ENCODE measurements at regions not wholly inside any gene's neighbourhood (a gene's known extent, or its start where the extent isn't known, plus 50 kb on each side); places are given as distances from the start of the nearest gene placed in this dataset.

DNA sequence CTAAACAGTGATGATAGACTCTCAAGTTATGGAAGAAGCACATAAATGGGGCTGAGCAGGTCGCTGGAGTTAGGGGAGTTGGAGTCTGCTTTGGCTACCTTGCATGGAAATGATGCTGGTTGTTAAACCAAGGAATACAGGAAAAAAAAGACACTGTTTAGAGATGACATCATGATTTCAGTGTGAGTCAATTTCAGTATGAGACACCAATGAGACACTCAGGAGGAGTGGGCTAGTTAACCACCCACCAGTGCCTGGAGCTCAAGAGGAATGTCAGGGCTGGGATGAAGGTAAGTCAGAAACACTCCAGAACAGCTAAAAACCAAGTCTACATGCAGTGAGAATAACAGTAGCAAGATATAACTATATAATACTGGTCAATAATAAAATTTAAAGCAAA, 303.6 kb downstream of the SOX11 start:
- CTCF ChIA-PET: no interaction called here

DNA sequence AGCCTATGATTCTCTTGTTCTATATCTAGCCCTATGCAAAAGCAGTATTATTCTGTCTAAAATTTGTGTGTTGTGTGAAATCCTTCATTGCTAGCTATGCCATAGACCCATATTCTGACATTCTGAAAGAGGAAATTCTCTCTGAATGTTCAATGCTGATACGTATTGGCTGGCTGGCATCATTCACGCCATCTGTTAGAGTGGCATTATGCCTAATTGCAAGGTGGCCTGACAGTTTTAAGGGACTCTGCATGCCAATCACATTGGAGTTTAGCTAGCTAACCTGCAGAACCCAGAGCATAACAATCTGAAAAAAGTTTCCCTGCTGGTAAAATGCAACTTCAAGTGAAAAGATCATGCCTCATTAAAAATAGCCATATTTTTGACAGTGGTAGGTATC, 316.0 kb downstream of the SOX11 start:
- DNase-seq: no peak
- Mint-ChIP-seq H3K9me3 (peaks cover 3% of the 10 kb centered on the region), H3K36me3 (ENCODE audit: low read depth) (no peaks in the 10 kb centered on the region), H3K27ac (no peak overlapping the region), H3K4me1 (ENCODE audit: low read depth) (no peaks in the 10 kb centered on the region), H3K27me3 (ENCODE audit: low read depth) (no peaks in the 10 kb centered on the region), H3K4me3 (no peak overlapping the region)
- CTCF ChIA-PET: no interaction called here
- intact Hi-C loops (cut with micrococcal nuclease): no loop called here

More for the DNA sequence above, 303.6 kb downstream of the SOX11 start:
- intact Hi-C loops (cut with micrococcal nuclease): no loop called here
- H3K4me1 Mint-ChIP-seq (ENCODE audit: low read depth): no peaks in the 10 kb centered on the region
- H3K9me3 Mint-ChIP-seq: no peaks in the 10 kb centered on the region
- no peaks in the 10 kb centered on the region for H3K27me3 Mint-ChIP-seq (ENCODE audit: low read depth)
- no peak for DNase-seq
- H3K27ac Mint-ChIP-seq: no peak overlapping the region
- H3K36me3 Mint-ChIP-seq (ENCODE audit: low read depth): no peaks in the 10 kb centered on the region
- no peak overlapping the region for H3K4me3 Mint-ChIP-seq

DNA sequence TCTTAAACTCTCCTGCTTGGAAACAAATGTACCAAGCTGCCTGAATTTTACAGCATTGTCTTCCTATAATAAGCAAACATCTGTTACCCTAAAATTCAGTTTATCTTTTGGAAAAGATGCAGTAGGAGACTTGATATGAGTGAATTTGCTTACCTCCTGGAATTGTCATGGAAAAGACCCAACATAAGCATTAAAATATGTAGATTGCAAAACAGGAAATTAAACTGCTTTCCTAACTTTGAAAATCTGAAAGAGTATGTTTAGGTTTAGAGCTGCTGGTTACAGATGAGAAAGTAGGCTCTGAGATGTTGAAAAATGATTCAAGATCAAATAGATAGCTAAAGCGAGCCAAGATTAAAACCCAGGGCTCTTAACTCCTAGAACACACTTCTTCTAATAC, 316.5 kb downstream of the SOX11 start:
- Mint-ChIP-seq H3K9me3 (peaks cover 1% of the 10 kb centered on the region), H3K27ac (no peak overlapping the region), H3K4me1 (ENCODE audit: low read depth) (no peaks in the 10 kb centered on the region), H3K4me3 (no peak overlapping the region), H3K36me3 (ENCODE audit: low read depth) (no peaks in the 10 kb centered on the region), H3K27me3 (ENCODE audit: low read depth) (no peaks in the 10 kb centered on the region)
- intact Hi-C loops (cut with micrococcal nuclease): no loop called here
- DNase-seq: no peak
- CTCF ChIA-PET: interaction anchor here (0.6 kb wide), 1 partner anchor 332 kb away, joined by 3 read pairs; no protein-coding TSS in a partner anchor

DNA sequence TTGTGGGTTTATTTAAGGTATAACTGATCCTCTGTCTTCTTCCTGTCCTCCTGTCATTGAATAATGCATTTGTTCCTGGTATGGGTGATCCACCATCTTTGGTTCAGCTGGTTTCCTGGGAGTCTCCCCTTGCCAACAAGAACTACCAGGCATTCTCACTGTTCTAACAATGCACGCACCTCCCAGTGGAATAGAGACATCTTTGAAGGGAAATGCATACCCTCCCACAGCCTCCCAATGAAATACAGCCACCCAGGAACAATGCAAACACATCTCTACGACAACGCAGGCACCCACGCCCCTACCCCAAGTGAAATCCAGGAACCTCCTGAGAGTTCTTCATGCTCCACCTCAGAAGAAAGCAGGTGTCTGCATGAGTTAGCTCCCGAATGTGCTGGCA, 318.0 kb downstream of the SOX11 start:
- CTCF ChIA-PET: no interaction called here
- intact Hi-C loops (cut with micrococcal nuclease): no loop called here
- DNase-seq: no peak
- Mint-ChIP-seq H3K9me3 (peaks cover 1% of the 10 kb centered on the region), H3K36me3 (ENCODE audit: low read depth) (no peaks in the 10 kb centered on the region), H3K27me3 (ENCODE audit: low read depth) (no peaks in the 10 kb centered on the region), H3K27ac (no peak overlapping the region), H3K4me3 (no peak overlapping the region), H3K4me1 (ENCODE audit: low read depth) (no peaks in the 10 kb centered on the region)

DNA sequence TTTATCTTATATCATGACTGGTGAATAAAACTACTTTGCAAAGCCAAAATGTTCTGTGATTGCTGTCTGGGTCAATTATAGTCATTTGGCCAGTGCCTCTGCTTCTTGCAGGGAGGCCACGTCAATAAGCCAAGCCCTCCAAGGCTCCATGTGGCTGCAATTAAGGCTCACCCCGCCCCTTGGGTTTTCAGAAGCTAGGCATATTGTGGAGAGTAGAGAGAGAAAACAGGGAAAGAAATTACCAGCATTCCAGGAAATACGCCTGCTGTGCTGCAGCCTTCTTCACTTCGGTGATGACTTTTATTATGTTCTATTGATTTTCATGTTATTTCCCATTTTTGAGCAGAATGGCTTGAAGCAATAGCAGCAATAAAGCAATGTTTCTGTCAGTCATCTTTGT, 319.7 kb downstream of the SOX11 start:
- H3K36me3 Mint-ChIP-seq (ENCODE audit: low read depth): no peaks in the 10 kb centered on the region
- no peak overlapping the region for H3K4me3 Mint-ChIP-seq
- no peaks in the 10 kb centered on the region for H3K27me3 Mint-ChIP-seq (ENCODE audit: low read depth)
- intact Hi-C loops (cut with micrococcal nuclease): no loop called here
- H3K27ac Mint-ChIP-seq: no peak overlapping the region
- H3K9me3 Mint-ChIP-seq: peaks cover 1% of the 10 kb centered on the region
- CTCF ChIA-PET: no interaction called here
- DNase-seq: no peak
- H3K4me1 Mint-ChIP-seq (ENCODE audit: low read depth): no peaks in the 10 kb centered on the region

DNA sequence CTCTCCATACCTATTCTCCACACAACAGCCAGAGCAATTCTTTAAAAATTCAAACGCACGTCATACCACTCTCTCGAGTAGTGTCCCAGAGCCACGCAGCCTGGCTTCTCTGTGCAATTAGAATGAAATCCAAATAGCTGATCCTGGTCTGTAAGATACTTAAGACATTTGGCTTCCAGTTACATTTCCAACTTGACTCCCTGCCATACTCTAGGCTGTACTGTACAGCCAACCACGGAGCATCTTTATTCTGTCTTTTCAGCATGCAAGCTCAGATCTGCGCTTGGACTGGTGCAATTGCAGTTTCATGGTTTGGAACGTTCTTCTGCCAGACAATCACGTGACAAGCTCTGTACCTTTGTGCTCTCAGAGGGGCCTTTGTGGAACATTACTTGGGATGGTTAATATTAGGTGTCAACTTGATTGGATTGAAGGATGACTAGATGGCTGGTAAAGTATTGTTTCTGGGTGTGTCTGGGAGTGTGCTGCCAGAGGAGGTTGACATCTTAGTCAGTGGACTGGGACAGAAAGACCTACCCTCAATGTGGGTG, 325.6 kb downstream of the SOX11 start:
- Mint-ChIP-seq H3K4me1 (ENCODE audit: low read depth) (no peaks in the 10 kb centered on the region), H3K27me3 (ENCODE audit: low read depth) (peaks cover 6% of the 10 kb centered on the region), H3K4me3 (no peak overlapping the region), H3K9me3 (peaks cover 1% of the 10 kb centered on the region), H3K27ac (no peak overlapping the region), H3K36me3 (ENCODE audit: low read depth) (no peaks in the 10 kb centered on the region)
- intact Hi-C loops (cut with micrococcal nuclease): no loop called here
- CTCF ChIA-PET: no interaction called here
- DNase-seq: no peak

DNA sequence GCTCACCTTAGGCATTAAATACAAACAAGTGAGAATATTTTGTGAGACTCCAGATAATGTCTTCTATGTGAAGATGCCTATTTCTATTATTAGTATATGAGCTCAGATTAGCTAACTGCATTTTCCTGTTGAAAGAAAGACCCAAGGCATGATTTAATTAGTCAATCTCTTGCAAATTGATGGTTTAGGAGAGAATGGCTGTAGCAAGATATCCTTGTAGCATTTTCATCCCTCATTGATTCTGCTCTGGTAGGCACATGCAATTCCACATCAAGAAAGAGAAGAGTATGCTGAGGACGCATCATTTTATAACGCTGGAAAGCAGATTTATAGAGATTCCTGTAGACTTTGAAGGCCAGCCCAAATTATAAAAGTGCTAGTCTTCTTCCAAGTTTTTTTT, 332.0 kb downstream of the SOX11 start:
- Mint-ChIP-seq H3K36me3 (ENCODE audit: low read depth) (no peaks in the 10 kb centered on the region), H3K27ac (no peak overlapping the region), H3K27me3 (ENCODE audit: low read depth) (no peaks in the 10 kb centered on the region), H3K9me3 (peaks cover 3% of the 10 kb centered on the region), H3K4me1 (ENCODE audit: low read depth) (no peaks in the 10 kb centered on the region), H3K4me3 (no peak overlapping the region)
- intact Hi-C loops (cut with micrococcal nuclease): no loop called here
- no peak for DNase-seq
- CTCF ChIA-PET: no interaction called here

DNA sequence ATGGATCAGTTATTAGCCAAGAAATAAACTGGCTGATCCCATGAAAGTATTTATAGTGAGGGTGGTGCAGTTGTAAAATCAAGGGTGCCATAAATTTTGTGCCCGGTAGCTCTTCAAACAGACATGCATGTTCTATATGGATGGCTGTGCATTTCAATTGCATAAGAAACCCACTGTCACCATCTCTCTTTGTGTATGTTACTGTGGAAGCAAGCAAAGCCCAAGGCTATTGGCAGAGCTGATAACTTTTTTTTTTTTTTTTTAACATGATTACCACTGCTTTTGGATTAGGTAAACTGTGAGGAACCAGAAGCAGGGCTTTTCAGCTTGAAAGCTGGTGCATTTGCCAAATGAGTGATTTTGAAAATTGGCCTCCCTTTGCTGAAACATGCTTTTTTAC, 332.6 kb downstream of the SOX11 start:
- no peaks in the 10 kb centered on the region for H3K36me3 Mint-ChIP-seq (ENCODE audit: low read depth)
- no peaks in the 10 kb centered on the region for H3K27me3 Mint-ChIP-seq (ENCODE audit: low read depth)
- no peak for DNase-seq
- H3K4me1 Mint-ChIP-seq (ENCODE audit: low read depth): no peaks in the 10 kb centered on the region
- H3K9me3 Mint-ChIP-seq: peaks cover 3% of the 10 kb centered on the region
- CTCF ChIA-PET: no interaction called here
- intact Hi-C loops (cut with micrococcal nuclease): no loop called here
- no peak overlapping the region for H3K27ac Mint-ChIP-seq
- no peak overlapping the region for H3K4me3 Mint-ChIP-seq

DNA sequence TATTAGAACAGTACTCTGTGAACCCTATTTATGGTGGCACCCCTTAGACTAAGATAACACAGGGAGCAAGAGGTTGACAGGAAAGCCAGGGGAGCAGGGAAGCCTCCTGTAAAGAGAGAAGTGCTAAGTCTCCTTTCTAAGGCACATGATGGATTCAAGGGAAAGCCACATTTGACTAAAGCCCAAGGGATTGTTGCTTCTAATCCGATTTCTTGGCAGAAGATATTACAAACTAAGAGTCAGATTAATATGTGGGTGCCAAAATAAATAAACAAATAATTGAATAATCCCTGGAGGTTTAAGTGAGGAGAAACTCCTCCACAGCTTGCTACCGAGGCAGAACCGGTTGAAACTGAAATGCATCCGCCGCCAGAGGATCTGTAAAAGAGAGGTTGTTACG, 333.2 kb downstream of the SOX11 start:
- Mint-ChIP-seq H3K9me3 (peaks cover 3% of the 10 kb centered on the region), H3K27ac (no peak overlapping the region), H3K36me3 (ENCODE audit: low read depth) (no peaks in the 10 kb centered on the region), H3K27me3 (ENCODE audit: low read depth) (no peaks in the 10 kb centered on the region), H3K4me1 (ENCODE audit: low read depth) (no peaks in the 10 kb centered on the region), H3K4me3 (no peak overlapping the region)
- intact Hi-C loops (cut with micrococcal nuclease): no loop called here
- CTCF ChIA-PET: no interaction called here
- no peak for DNase-seq

DNA sequence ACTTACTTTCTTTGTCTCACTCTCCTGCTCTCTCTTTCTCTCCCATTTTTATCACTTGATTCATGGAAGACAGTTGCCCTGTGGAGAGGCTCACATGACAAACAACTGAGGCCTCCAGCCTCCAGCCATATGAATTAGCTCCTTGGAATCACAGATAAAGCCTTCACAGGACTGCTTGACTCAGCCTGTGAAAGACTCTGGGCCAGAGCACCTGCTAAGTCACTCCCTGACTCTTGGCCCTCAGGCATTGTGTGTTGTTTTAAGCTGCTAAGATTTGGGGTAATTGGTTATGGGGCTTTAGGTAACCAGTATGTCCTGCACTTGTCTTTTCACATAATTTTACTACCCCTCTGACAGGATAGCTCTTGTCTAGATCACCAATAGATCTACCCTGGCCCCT, 334.9 kb downstream of the SOX11 start:
- Mint-ChIP-seq H3K27me3 (ENCODE audit: low read depth) (no peaks in the 10 kb centered on the region), H3K9me3 (peaks cover 3% of the 10 kb centered on the region)
- CTCF ChIA-PET: no interaction called here

DNA sequence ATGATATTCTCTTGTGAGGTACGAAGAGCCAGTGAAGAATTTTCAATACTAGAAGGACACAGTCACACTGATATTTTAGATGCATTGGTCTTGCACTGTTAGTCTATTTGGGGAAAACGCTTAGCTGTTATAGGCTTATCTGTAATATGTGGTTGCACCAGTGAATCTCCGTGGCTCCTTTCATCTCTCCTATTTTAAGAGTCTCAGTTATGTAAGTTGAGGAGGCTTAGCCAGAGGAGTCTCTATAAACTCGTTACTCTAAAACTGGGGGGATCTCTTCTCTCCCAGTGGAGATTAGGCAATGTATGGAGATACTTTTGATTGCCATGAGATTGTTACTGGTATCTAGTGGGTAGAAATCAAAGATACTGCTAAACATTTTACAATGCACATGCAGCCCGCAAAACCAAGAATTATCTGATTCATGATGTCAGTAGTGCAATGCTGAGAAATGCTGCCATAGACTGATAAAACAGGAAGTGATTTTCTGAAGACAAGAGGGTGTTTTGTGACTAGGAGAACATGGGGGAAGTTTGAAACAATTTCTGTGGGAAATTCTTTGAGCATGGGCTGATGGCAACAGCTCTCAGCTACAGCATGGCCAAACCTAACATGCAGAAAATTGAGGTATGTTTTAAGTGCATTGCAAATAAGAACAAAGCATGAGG, 339.1 kb downstream of the SOX11 start:
- peaks cover 3% of the 10 kb centered on the region for H3K9me3 Mint-ChIP-seq
- no peak overlapping the region for H3K27ac Mint-ChIP-seq
- no peaks in the 10 kb centered on the region for H3K4me1 Mint-ChIP-seq (ENCODE audit: low read depth)
- DNase-seq: no peak
- no peaks in the 10 kb centered on the region for H3K27me3 Mint-ChIP-seq (ENCODE audit: low read depth)
- CTCF ChIA-PET: interaction anchor here (0.6 kb wide), 1 partner anchor 1976 kb away, joined by 3 read pairs; no protein-coding TSS in a partner anchor
- H3K36me3 Mint-ChIP-seq (ENCODE audit: low read depth): no peaks in the 10 kb centered on the region
- no peak overlapping the region for H3K4me3 Mint-ChIP-seq
- intact Hi-C loops (cut with micrococcal nuclease): no loop called here

More for the DNA sequence above, 334.9 kb downstream of the SOX11 start:
- H3K4me3 Mint-ChIP-seq: no peak overlapping the region
- intact Hi-C loops (cut with micrococcal nuclease): no loop called here
- no peaks in the 10 kb centered on the region for H3K4me1 Mint-ChIP-seq (ENCODE audit: low read depth)
- no peak for DNase-seq
- H3K27ac Mint-ChIP-seq: no peak overlapping the region
- no peaks in the 10 kb centered on the region for H3K36me3 Mint-ChIP-seq (ENCODE audit: low read depth)

DNA sequence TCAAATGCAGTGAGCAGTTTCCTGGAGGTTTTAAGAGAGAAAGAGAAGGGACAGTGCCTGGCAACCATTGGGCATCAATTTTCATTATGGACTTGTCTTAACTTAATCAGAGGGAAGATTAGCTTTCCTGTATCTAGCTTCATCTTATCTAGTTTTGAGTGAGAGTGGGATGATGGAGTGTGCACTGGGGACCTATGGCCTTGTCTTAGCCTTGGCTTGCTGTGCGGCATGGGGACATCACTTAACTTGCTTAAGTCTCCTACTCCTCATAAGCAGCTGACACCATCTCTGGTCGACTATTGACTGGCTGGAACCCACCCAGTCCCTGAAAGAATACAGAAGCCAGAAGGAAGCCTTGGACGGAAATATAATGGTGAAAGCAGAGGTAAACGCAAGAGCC, 344.0 kb downstream of the SOX11 start:
- no peaks in the 10 kb centered on the region for H3K36me3 Mint-ChIP-seq (ENCODE audit: low read depth)
- CTCF ChIA-PET: no interaction called here
- no peaks in the 10 kb centered on the region for H3K4me1 Mint-ChIP-seq (ENCODE audit: low read depth)
- no peak for DNase-seq
- intact Hi-C loops (cut with micrococcal nuclease): no loop called here
- H3K27ac Mint-ChIP-seq: no peak overlapping the region
- no peaks in the 10 kb centered on the region for H3K9me3 Mint-ChIP-seq
- no peak overlapping the region for H3K4me3 Mint-ChIP-seq
- no peaks in the 10 kb centered on the region for H3K27me3 Mint-ChIP-seq (ENCODE audit: low read depth)

DNA sequence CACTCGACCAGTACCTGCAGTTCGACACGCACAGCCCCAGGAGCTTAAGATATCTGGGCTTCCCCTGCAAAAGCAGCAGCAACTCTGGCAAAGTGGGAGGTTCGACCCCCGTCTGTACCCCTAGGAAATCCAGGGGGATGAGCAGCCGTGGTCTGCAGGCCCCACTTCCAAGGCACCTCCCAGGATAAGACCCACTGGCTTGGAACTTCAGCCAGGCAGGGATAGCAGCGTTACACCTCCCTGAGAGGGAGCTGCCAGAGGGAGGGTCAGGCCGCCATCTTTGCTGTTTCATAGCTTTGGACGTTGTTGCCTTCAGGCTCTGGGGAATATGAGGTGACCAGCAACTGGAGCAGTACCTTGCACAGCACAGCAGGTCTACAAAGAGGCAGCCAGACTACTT, 351.1 kb downstream of the SOX11 start:
- DNase-seq: no peak
- no peaks in the 10 kb centered on the region for H3K27me3 Mint-ChIP-seq (ENCODE audit: low read depth)
- no peak overlapping the region for H3K4me3 Mint-ChIP-seq
- intact Hi-C loops (cut with micrococcal nuclease): no loop called here
- H3K4me1 Mint-ChIP-seq (ENCODE audit: low read depth): no peaks in the 10 kb centered on the region
- CTCF ChIA-PET: no interaction called here
- peaks cover 15% of the 10 kb centered on the region for H3K9me3 Mint-ChIP-seq
- no peak overlapping the region for H3K27ac Mint-ChIP-seq
- H3K36me3 Mint-ChIP-seq (ENCODE audit: low read depth): no peaks in the 10 kb centered on the region

Data from activated naive CD4-positive, alpha-beta T cell treated with anti-CD3 and anti-CD28 coated beads for 36 hours (primary cell).